GM13977 (cell line): ENCODE measurements at regions not wholly inside any gene's neighbourhood (a gene's known extent, or its start where the extent isn't known, plus 50 kb on each side); places are given as distances from the start of the nearest gene placed in this dataset.

ENCODE experiments used
- DNase-seq: peaks from one replicate; pipeline ENCODE4 v3.0.0; 2012; ENCODE audit warnings: low spot score
- CTCF ChIP-seq: IDR thresholded peaks from 2 replicates; pipeline ENCODE4 v1.5.1; 2012; ENCODE audit warnings: mild to moderate bottlenecking, control low read depth; ENCODE audit not compliant: insufficient read depth; ENCODE audit errors: extremely low read depth, missing control alignments
- in situ Hi-C: fragments of 300-500 bp; cut with MboI; formaldehyde crosslinking; loops from one replicate; pipeline ENCODE4 v1.12.0; 2022; ENCODE audit warnings: low sequenced_read_pairs, low pct_unique_long_range_greater_than_20kb, mixed read lengths, inconsistent platforms; ENCODE audit not compliant: unreplicated experiment

DNA sequence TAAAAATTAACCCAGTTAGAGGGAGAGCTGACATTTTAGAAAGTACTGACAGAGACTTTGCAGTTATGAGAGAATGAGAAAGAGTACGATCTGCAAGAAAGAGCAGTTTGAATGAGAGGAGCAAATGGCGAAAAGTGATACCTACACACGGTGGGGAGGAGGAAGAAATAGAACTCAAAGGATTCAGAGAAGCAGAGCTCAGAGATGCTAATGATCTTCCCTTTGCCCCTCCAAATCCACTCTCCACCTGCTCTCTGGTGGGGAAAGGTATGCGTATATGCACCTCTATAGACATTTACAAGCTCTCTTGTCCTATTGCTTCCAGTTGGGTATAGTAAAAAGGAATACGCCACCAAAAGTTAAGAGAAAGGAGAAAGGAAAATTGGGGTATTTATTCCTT lies 123.3 kb upstream of the TTC14 start:
- DNase-seq: no peak
- in situ Hi-C loops: no loop called here
- TF ChIP-seq CTCF: no peak

DNA sequence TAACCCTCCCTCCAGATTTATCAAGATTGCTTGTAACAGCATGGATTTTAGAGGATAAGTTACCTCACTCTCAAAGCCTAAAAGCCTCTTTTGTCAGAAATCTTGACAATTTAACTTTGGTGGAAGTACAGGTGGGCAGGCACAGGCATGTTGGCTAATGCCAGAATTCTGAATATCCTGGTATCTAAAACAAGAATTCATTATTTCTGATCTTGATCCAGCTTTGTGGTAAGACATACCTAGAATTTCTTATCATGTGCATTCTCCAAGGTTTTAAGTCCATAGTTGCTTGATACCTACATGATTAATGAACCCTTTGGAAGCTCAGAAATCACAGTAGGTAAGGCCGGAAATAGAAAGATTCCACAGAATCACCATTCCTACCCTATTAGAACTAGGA lies 109.9 kb upstream of the TTC14 start:
- in situ Hi-C loops: no loop called here
- no peak for DNase-seq
- TF ChIP-seq CTCF: no peak

GRCh38 chr3:180496995-180497394 lies 105.0 kb upstream of the TTC14 start:
- TF ChIP-seq CTCF: no peak
- in situ Hi-C loops: no loop called here

GRCh38 chr3:180516368-180516767 lies 85.6 kb upstream of the TTC14 start:
- no peak for TF ChIP-seq CTCF
- in situ Hi-C loops: no loop called here
- DNase-seq: no peak

More at GRCh38 chr3:180496995-180497394, 105.0 kb upstream of the TTC14 start:
- no peak for DNase-seq

- DNase-seq: no peak
- in situ Hi-C loops: no loop called here
- TF ChIP-seq CTCF: no peak
Measured at GRCh38 chr3:180523040-180523439, 78.9 kb upstream of the TTC14 start.

GRCh38 chr3:180528843-180529242 lies 73.1 kb upstream of the TTC14 start:
- in situ Hi-C loops: no loop called here
- DNase-seq: no peak
- no peak for TF ChIP-seq CTCF

DNA sequence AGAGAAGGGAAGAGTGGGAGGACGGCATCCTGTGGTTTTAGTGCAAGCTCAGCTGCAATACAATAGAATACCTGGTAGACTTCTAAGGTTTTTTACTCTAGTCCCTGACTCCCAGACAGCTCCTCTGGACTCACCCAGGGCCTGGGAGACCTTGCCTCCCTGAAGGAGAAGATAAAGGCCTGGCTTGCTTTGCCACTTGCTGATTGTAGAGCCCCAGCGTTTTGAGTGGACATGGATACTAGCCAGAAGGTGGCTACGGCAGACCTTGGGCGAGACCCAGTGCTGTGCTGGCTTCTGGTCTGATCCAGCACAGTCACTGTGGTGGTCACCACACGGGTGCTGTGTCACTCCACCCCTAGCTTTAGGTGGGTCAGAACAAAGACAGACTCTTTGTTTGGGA lies 72.2 kb upstream of the TTC14 start:
- no peak for DNase-seq
- no peak for TF ChIP-seq CTCF
- in situ Hi-C loops: no loop called here
